NCI-H510A treated with DMSO at 0.1 percent for 48 hours (cell line): ENCODE measurements at regions not wholly inside any gene's neighbourhood (a gene's known extent, or its start where the extent isn't known, plus 50 kb on each side); places are given as distances from the start of the nearest gene placed in this dataset.
A peak's percentile ranks its signal among the peaks of the same experiment; 100 is the strongest.

ENCODE experiments used
- DNase-seq: peaks from one replicate; lab custom pipeline; 2025; lab: John Stamatoyannopoulos, UW

GRCh38 chr11:70608568-70609470, 210.5 kb downstream of the CTTN start:
- peak; percentile 69 for DNase-seq

- no peak for DNase-seq
Measured at GRCh38 chr11:70610566-70611565, 212.5 kb downstream of the CTTN start.

DNA sequence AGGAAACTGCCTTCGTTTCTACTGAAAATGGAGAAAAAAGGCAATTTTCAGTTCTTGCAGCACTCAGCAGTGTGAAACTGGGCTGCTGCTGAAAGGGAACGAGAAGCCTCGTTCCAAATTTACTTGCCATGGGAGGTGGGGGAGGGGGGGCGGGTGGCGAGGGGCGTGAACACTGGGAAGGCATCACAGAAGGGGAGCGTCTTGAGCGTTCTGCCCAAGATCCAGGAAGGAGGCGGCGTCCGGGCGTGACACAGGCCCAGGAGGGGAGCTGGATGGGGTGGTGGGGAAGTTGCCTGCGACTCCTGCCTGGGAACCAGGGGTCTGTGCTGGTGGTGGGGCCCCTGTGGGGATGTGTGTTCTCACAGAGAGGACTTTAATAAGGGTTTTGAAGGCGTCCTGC, 213.5 kb downstream of the CTTN start:
- no peak for DNase-seq

DNA sequence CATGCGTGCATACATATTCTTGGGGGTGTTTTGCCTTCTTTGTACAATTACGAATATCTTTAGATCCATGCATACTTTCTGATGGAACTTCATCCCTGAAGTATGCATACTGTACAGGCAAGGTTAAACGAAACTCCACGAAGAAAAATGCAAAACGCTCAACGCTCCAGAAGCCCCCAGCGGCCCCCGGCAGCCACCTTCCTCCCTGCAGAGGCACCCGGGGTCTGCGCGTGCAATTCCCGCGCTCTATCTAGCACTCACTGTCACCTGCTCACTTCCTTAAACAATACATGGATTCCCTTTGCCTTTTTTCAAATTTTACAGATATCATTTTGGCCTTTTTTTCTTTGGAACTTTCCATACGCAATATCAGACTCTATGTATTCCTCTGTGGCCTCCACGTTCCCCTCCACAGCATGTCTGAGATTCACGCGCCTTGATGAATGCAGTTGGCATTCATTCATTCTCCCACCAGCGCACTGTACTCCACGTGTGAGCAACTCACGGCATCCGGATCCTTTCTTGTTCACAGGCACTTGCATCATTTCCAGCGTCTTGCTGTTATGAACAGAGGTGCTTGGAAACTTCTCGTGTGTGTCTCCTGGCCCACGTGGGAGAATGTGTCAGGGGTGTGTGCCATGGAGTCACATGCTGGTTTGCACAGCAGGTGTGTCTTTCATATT, 214.3 kb downstream of the CTTN start:
- DNase-seq = no peak

DNA sequence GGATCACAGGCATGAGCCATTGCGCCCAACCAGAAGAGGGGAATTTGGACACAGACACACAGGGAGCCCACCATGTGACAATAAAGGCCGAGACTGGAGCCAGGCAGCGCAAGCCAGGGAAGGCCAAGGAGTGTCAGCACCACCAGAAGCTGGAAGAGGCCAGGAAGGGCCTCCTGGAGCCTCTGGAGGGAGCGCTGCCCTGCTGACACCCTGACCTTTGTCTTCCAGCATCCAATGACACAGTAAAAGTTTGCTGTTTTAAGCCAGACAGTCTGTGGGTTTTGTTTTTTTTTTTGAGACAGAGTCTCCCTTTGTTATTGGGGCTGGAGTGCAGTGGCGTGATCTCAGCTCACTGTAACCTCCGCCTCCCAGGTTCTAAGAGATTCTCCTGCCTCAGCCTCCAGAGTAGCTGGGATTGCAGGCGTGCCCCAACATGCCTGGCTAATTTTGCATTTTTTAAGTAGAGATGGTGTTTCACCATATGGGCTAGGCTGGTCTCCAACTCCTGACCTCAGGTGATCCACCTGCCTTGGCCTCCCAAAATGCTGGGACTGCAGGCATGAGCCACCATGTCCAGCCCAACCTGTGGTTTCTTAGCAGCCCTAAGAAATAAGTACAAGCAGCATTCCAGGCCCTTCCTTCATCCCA, 215.8 kb downstream of the CTTN start:
- DNase-seq = no peak

- no peak for DNase-seq
Measured at GRCh38 chr11:70615036-70615875, 216.9 kb downstream of the CTTN start.

GRCh38 chr11:70616317-70616716, 218.0 kb downstream of the CTTN start:
- no peak for DNase-seq

- no peak for DNase-seq
Measured at GRCh38 chr11:70616938-70617654, 218.8 kb downstream of the CTTN start.

- DNase-seq = no peak
Measured at GRCh38 chr11:70618431-70619101, 220.2 kb downstream of the CTTN start.

- DNase-seq = no peak
Measured at GRCh38 chr11:70619591-70619990, 221.3 kb downstream of the CTTN start.

DNA sequence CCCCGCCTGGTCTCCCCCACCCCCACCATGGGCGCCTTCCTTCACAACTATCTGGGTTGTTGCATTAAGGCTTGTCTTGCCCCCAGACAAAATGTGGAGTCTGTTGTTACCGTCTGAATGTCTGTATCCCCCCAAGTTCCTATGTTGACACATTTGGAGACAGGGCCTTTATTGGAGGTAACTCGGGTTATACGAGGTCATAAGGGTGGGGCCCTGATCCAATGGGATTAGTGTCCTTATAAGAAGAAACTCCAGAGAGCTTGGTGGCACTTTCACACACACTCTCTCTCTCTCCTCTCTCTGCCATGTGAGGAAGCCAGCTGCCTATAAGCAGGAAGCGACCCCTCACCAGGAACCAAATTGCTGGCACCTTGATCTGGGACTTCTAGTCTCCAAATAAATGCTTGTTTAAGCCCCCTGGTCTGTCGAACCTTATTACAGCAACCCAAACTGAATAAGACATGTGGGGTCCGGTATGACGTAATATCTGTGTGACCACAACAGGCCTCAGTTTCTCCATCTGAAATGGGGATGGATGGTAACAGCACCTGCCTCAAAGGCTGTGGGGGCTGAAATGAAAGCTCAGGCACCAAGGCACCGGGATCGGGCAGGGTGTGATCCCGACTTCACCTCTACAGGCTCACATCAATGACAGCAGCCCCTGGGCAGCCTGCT, 222.3 kb downstream of the CTTN start:
- no peak for DNase-seq

GRCh38 chr11:70621241-70621640, 222.9 kb downstream of the CTTN start:
- DNase-seq = no peak

DNA sequence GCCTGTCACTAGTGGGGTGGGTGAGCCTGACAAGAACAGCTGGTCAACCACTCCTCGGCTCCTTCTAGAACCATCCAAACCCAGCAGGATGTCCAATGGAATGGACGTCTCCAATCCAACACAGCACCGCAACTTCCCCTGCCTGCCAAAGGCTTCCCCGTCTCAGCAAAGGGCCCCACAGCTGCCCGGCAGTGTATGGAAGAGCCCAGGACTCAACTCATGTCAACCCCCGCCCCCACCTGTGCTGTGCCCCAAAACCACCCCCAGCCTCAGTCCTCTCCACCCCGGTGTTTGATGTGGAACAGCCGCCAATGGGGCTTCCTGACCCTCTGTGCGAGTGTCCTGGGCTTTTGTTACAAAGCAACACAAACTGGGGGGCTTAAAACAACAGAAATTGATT, 223.8 kb downstream of the CTTN start:
- DNase-seq = no peak

DNA sequence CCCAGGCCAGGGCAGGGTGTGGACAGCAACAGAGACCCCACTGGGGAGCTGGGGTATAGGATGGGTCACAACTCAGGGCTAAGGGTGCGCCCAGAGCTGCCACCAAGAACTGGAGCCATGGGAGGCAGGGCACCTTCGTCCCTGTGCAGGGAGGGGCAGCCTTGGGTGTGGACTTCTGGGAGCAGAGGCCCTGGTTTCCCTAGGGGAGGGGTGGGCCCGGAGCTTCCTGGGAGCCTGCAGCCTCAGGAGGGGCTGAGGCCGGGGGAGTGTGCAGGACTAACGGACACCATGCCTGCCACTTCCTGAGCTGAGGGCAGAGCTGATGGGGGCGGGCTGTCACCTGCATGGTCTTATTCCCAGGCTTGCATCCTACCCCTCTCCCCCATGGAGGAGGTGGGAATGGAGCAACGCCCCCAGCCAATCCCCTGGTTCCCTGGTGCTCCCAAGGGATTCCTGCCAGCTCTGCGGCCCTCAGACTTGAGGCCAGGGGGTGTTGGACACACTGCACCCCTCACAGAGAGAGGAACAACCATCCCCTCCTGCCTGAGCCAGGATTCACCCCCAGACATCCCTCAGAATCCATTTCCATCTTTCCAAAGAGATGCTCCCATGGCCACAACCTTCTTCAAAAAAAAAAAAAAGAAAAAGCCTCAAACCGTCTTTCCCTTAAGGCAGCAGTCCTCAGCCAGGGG, 225.7 kb downstream of the CTTN start:
- no peak for DNase-seq

GRCh38 chr11:70624598-70624993, 226.3 kb downstream of the CTTN start:
- DNase-seq = no peak

GRCh38 chr11:70625051-70625450, 226.7 kb downstream of the CTTN start:
- no peak for DNase-seq

GRCh38 chr11:70625582-70626518, 227.5 kb downstream of the CTTN start:
- DNase-seq = no peak
